K562 (cell line): ENCODE measurements at regions not wholly inside any gene's neighbourhood (a gene's known extent, or its start where the extent isn't known, plus 50 kb on each side); places are given as distances from the start of the nearest gene placed in this dataset.

Experiments used
- ATAC-seq: fragments of 200-7000 bp; cut with Tn5 transposase; 3 replicates; pipeline ENCODE4 v1.9.1; 2020; ENCODE audit warnings: moderate library complexity
- BruUV-seq: library from RNA; stranded (reverse); fragments of 400-500 nt; replicated peaks from 2 replicates; lab custom pipeline; 2021; lab: Mats Ljungman, UMichigan
- CTCF ChIA-PET: fragments of 300-600 bp; formaldehyde crosslinking; extraction: SDS; loops from one replicate; lab custom pipeline; 2021; ENCODE audit warnings: low intra/inter-chr PET ratio; lab: Yijun Ruan, JAX
- POLR2A ChIA-PET: fragments of 300-600, 350-650 bp; sonication (Branson Sonifier 250); formaldehyde crosslinking; extraction: SDS; loops from one replicate; lab custom pipeline; 2021; ENCODE audit warnings: antibody characterized with exemption, inconsistent platforms; lab: Yijun Ruan, JAX
- DNase-seq, 4 experiments: peaks; one replicate each; pipeline versions ENCODE4 v3.0.0 to v3.0.0-alpha.2; 2011 to 2018; ENCODE audit warnings: low spot score in 3 of 4, mixed read lengths in 3 of 4; ENCODE audit errors: extremely low read depth in 1 of 4
- FAIRE-seq: peaks from 2 replicates; lab custom pipeline; 2011; peaks lifted over from hg19 to GRCh38; lab: Jason Lieb, UNC
- H2AFZ ChIP-seq: 2 replicates; pipeline ENCODE4 v1.6.0; 2011; ENCODE audit warnings: low read depth, low read length, control low read depth, inconsistent platforms
- H3K27ac ChIP-seq: fragments of 200-600 bp; 3 replicates; pipeline ENCODE4 v1.8.0; 2011; ENCODE audit warnings: low read depth, mild to moderate bottlenecking, control low read depth, inconsistent platforms, low read length, moderate library complexity, mixed read lengths; ENCODE audit errors: extremely low read depth
- H3K27me3 ChIP-seq, 2 experiments: fragments of 300-600 bp in 1 of 2; 2 replicates in 1 of 2; 3 replicates in 1 of 2; pipeline versions ENCODE4 v1.6.0 to v1.8.0; 2011; ENCODE audit warnings: inconsistent platforms in 2 of 2, low read length in 2 of 2, mild to moderate bottlenecking in 1 of 2, mixed read lengths in 1 of 2, moderate library complexity in 1 of 2; ENCODE audit not compliant: control insufficient read depth in 2 of 2, insufficient read depth in 2 of 2
- H3K36me3 ChIP-seq: fragments of 300-600 bp; 3 replicates; pipeline ENCODE4 v1.8.0; 2011; ENCODE audit warnings: mild to moderate bottlenecking, low read length, inconsistent platforms; ENCODE audit not compliant: control insufficient read depth, insufficient read depth
- H3K4me1 ChIP-seq, 2 experiments: fragments of 200-600 bp in 1 of 2; replicated peaks in 1 of 2; 2 replicates in 1 of 2; 3 replicates in 1 of 2; pipeline versions ENCODE4 v1.5.1 to v1.8.0; 2011; ENCODE audit warnings: inconsistent platforms in 2 of 2, low read length in 2 of 2, mild to moderate bottlenecking in 1 of 2, mixed read lengths in 1 of 2, moderate library complexity in 1 of 2; ENCODE audit not compliant: control insufficient read depth in 2 of 2, insufficient read depth in 2 of 2
- H3K4me2 ChIP-seq: 2 replicates; pipeline ENCODE4 v1.6.1; 2011; ENCODE audit warnings: low read length, control low read depth, inconsistent platforms, mixed read lengths; ENCODE audit not compliant: insufficient read depth
- H3K4me3 ChIP-seq: fragments of 200-600 bp; sonication (generic), shearing (Covaris generic); 2 replicates; pipeline ENCODE4 v1.5.1; 2016; ENCODE audit warnings: control low read depth, inconsistent platforms
- H3K79me2 ChIP-seq: fragments of 200-600 bp; 3 replicates; pipeline ENCODE4 v1.8.0; 2011; ENCODE audit warnings: low read length, inconsistent platforms; ENCODE audit not compliant: control insufficient read depth, insufficient read depth
- H3K9ac ChIP-seq, 2 experiments: 2 replicates each; pipeline versions ENCODE4 v1.6.0 to v1.6.1; 2011; ENCODE audit warnings: low read depth in 2 of 2, low read length in 2 of 2, control low read depth in 1 of 2, inconsistent platforms in 1 of 2, mild to moderate bottlenecking in 1 of 2, mixed read lengths in 1 of 2; ENCODE audit not compliant: insufficient read depth in 1 of 2
- H3K9me1 ChIP-seq: one replicate; pipeline ENCODE4 v1.6.0; 2011; ENCODE audit warnings: inconsistent platforms, mild to moderate bottlenecking, low read length, moderate library complexity; ENCODE audit not compliant: control insufficient read depth, insufficient read depth
- H3K9me3 ChIP-seq: replicated peaks from 2 replicates; pipeline ENCODE4 v1.5.1; 2011; ENCODE audit warnings: low read depth, low read length, inconsistent platforms; ENCODE audit not compliant: control insufficient read depth, insufficient read depth
- H4K20me1 ChIP-seq: replicated peaks from 2 replicates; pipeline ENCODE4 v1.6.1; 2011; ENCODE audit warnings: low read length, inconsistent platforms, mixed read lengths; ENCODE audit not compliant: control insufficient read depth, insufficient read depth
- ASH1L ChIP-seq: fragments of 450-650 bp; IDR thresholded peaks from 2 replicates; pipeline ENCODE4 v1.6.1; 2018; ENCODE audit warnings: borderline replicate concordance, mild to moderate bottlenecking, low read depth; ENCODE audit not compliant: partially characterized antibody
- CREB1 ChIP-seq, 2 experiments: sonication (generic) in 1 of 2; formaldehyde crosslinking in 1 of 2; IDR thresholded peaks; 2 replicates each; pipeline versions ENCODE4 v1.6.1 to v1.8.0; 2012 to 2022; ENCODE audit warnings: inconsistent platforms in 1 of 2, mild to moderate bottlenecking in 1 of 2, missing genetic modification reagents in 1 of 2, moderate library complexity in 1 of 2
- CREB3 ChIP-seq: fragments of 450-650 bp; conservative IDR thresholded peaks from 2 replicates; pipeline ENCODE4 v1.6.1; 2016; ENCODE audit warnings: missing genetic modification characterization, low read depth, mild to moderate bottlenecking, missing compliant biosample characterization, moderate library complexity
- GABPB1 ChIP-seq: sonication (generic); formaldehyde crosslinking; IDR thresholded peaks from 2 replicates; pipeline ENCODE4 v1.8.0; 2022; ENCODE audit warnings: mild to moderate bottlenecking, missing genetic modification reagents
- HINFP ChIP-seq: fragments of 450-650 bp; conservative IDR thresholded peaks from 2 replicates; pipeline ENCODE4 v1.6.1; 2016; ENCODE audit warnings: missing genetic modification characterization, low read depth, mild to moderate bottlenecking, control low read depth, missing compliant biosample characterization
- HOMEZ ChIP-seq: fragments of 250-450 bp; sonication (Bioruptor Pico); IDR thresholded peaks from 2 replicates; pipeline ENCODE4 v1.4.0; 2020; ENCODE audit warnings: mild to moderate bottlenecking, moderate library complexity
- MTF1 ChIP-seq: fragments of 250-450 bp; sonication (Bioruptor Pico); IDR thresholded peaks from 2 replicates; pipeline ENCODE4 v1.9.0; 2021; ENCODE audit warnings: moderate library complexity, mild to moderate bottlenecking, inconsistent platforms, borderline replicate concordance
- NR2F6 ChIP-seq: fragments of 450-650 bp; formaldehyde crosslinking; IDR thresholded peaks from 2 replicates; pipeline ENCODE4 v1.4.0; 2020; ENCODE audit warnings: mild to moderate bottlenecking
- NRF1 ChIP-seq, 2 experiments: fragments of 450-650 bp; IDR thresholded peaks in 1 of 2; conservative IDR thresholded peaks in 1 of 2; 2 replicates each; pipeline ENCODE4 v1.6.1; 2014; ENCODE audit warnings: mild to moderate bottlenecking in 2 of 2
- SIN3A ChIP-seq, 2 experiments: fragments of 150-350 bp in 1 of 2; IDR thresholded peaks; 2 replicates each; pipeline ENCODE4 v1.6.1; 2011 to 2016; ENCODE audit warnings: borderline replicate concordance in 2 of 2, low read depth in 2 of 2, low read length in 2 of 2, mild to moderate bottlenecking in 2 of 2, moderate library complexity in 2 of 2; ENCODE audit not compliant: control insufficient read depth in 1 of 2
- SIX5 ChIP-seq, 2 experiments: IDR thresholded peaks; 2 replicates each; pipeline ENCODE4 v1.6.1; 2011; ENCODE audit warnings: low read length in 2 of 2, borderline replicate concordance in 1 of 2, low read depth in 1 of 2, mild to moderate bottlenecking in 1 of 2, moderate library complexity in 1 of 2; ENCODE audit not compliant: insufficient read depth in 1 of 2
- TAF9B ChIP-seq: fragments of 450-650 bp; IDR thresholded peaks from 2 replicates; pipeline ENCODE4 v1.6.1; 2018; ENCODE audit warnings: mild to moderate bottlenecking; ENCODE audit not compliant: partially characterized antibody
- TGIF2 ChIP-seq: sonication (generic); formaldehyde crosslinking; IDR thresholded peaks from 2 replicates; pipeline ENCODE4 v1.8.1; 2022; ENCODE audit warnings: mild to moderate bottlenecking, missing genetic modification reagents, moderate library complexity
- TRIM24 ChIP-seq, 2 experiments: fragments of 450-650 bp; IDR thresholded peaks; 2 replicates each; pipeline ENCODE4 v1.6.1; 2016
- YY1 ChIP-seq, 3 experiments: IDR thresholded peaks; 2 replicates each; pipeline ENCODE4 v1.6.1; 2011; ENCODE audit warnings: low read length in 2 of 3, mild to moderate bottlenecking in 2 of 3, moderate library complexity in 2 of 3, borderline replicate concordance in 1 of 3, control low read depth in 1 of 3, low read depth in 1 of 3; ENCODE audit not compliant: insufficient read depth in 3 of 3, insufficient replicate concordance in 2 of 3, control insufficient read depth in 1 of 3, insufficient read length in 1 of 3; ENCODE audit errors: extremely low read depth in 1 of 3
- ZNF143 ChIP-seq: sonication (generic); formaldehyde crosslinking; IDR thresholded peaks from 2 replicates; pipeline ENCODE4 v1.9.0; 2022; ENCODE audit warnings: mild to moderate bottlenecking, missing genetic modification reagents
- ZNF253 ChIP-seq: fragments of 250-450 bp; sonication (Bioruptor Pico); conservative IDR thresholded peaks from 2 replicates; pipeline ENCODE4 v1.6.1; 2021; ENCODE audit warnings: mild to moderate bottlenecking
- WGBS: fragments of 100-300 bp; shearing (Covaris generic); methylation state at CpG from one replicate; pipeline ENCODE4 v1.1.6; 2016; ENCODE audit warnings: low coverage, mixed read lengths; ENCODE audit not compliant: insufficient coverage; ENCODE audit errors: missing lambda C conversion rate; 5-methylcytosine and 5-hydroxymethylcytosine counted together
- in situ Hi-C: fragments of 300-500 bp; cut with MboI; formaldehyde crosslinking; loops from 4 replicates; pipeline ENCODE4 v1.15.0; 2018; ENCODE audit warnings: inconsistent platforms, mixed read lengths
- intact Hi-C: fragments of 100-400 bp; cut with micrococcal nuclease; formaldehyde crosslinking; loops from 2 replicates; pipeline ENCODE4 v1.14.2; 2022

GRCh38 chr2:224223851-224224555 lies 177.9 kb downstream of the FAM124B start:
- DNase-seq (no peak), ATAC-seq (no peak), FAIRE-seq (no peak)
- no peaks in the 10 kb centered on the region for H3K79me2 ChIP-seq
- H4K20me1 ChIP-seq: no peaks in the 10 kb centered on the region
- in situ Hi-C loops: no loop called here
- no peak overlapping the region for H3K9ac ChIP-seq
- H2AFZ ChIP-seq: no peak overlapping the region
- no peaks in the 10 kb centered on the region for H3K9me3 ChIP-seq
- BruUV-seq: no TSS peak
- H3K4me1 ChIP-seq: no peaks in the 10 kb centered on the region
- H3K4me2 ChIP-seq: no peak overlapping the region
- ChIA-PET POLR2A (no interaction called here), CTCF (no interaction called here)
- intact Hi-C loops: no loop called here
- H3K9me1 ChIP-seq: no peaks in the 10 kb centered on the region
- H3K36me3 ChIP-seq: no peaks in the 10 kb centered on the region
- WGBS: 0% methylated on average over 2 of the region's 2 CpGs
- H3K27me3 ChIP-seq: no peaks in the 10 kb centered on the region
- H3K4me3 ChIP-seq: no peak overlapping the region
- H3K27ac ChIP-seq: no peak overlapping the region
- TF ChIP-seq NRF1 (conservative IDR thresholded peaks at IDR 0.05 in 1 of 2, IDR thresholded peaks at IDR 0.05 in 1 of 2) (no peak), SIN3A (IDR thresholded peaks at IDR 0.05; ENCODE audit: borderline replicate concordance in 2 of 2, control insufficient read depth in 1 of 2, low read depth in 2 of 2, low read length in 2 of 2) (no peak), TRIM24 (IDR thresholded peaks at IDR 0.05) (no peak), HOMEZ (CRISPR knock-in tag) (no peak), NR2F6 (no peak), HINFP (tag) (no peak), MTF1 (CRISPR knock-in tag) (no peak), CREB3 (tag) (no peak), TAF9B (no peak), GABPB1 (CRISPR knock-in tag) (no peak), TGIF2 (CRISPR knock-in tag) (no peak), SIX5 (IDR thresholded peaks at IDR 0.05; ENCODE audit: borderline replicate concordance in 1 of 2, insufficient read depth in 1 of 2, low read depth in 1 of 2, low read length in 2 of 2) (no peak), ASH1L (no peak), YY1 (IDR thresholded peaks at IDR 0.05; ENCODE audit: borderline replicate concordance in 1 of 3, control insufficient read depth in 1 of 3, extremely low read depth in 1 of 3, insufficient read depth in 3 of 3, insufficient read length in 1 of 3, insufficient replicate concordance in 2 of 3, low read depth in 1 of 3, low read length in 2 of 3) (no peak), CREB1 (IDR thresholded peaks at IDR 0.05) (no peak), CREB1 (CRISPR knock-in tag; IDR thresholded peaks at IDR 0.05) (no peak), ZNF253 (CRISPR knock-in tag) (no peak), ZNF143 (CRISPR knock-in tag) (no peak)
